ENCODE measurements at regions not wholly inside any gene's neighbourhood (a gene's known extent, or its start where the extent isn't known, plus 50 kb on each side); places are given as distances from the start of the nearest gene placed in this dataset.

GRCh38 chr6:132231121-132231884 is 170.0 kb downstream of the MOXD1 start:
- Histone ChIP-seq H3K27ac (no peak overlapping the region), H3K9me3 (no peaks in the 10 kb centered on the region), H3K4me3 (no peak overlapping the region), H3K36me3 (no peaks in the 10 kb centered on the region), H3K27me3 (replicated peaks; ENCODE audit: insufficient read depth) (no peaks in the 10 kb centered on the region), H3K4me1 (replicated peaks) (no peaks in the 10 kb centered on the region)
- 26% methylated on average over 4 of the region's 4 CpGs for WGBS
- TF ChIP-seq POLR2AphosphoS5 (IDR thresholded peaks at IDR 0.05) (no peak), CTCF (IDR thresholded peaks at IDR 0.05) (no peak), POLR2A (IDR thresholded peaks at IDR 0.05) (no peak)
- DNase-seq (ENCODE audit: low spot score), result no peak
- intact Hi-C loops (cut with DNase I), result no loop called here

- no peak for DNase-seq (ENCODE audit: low spot score)
- Histone ChIP-seq H3K4me1 (replicated peaks) (no peaks in the 10 kb centered on the region), H3K27me3 (replicated peaks; ENCODE audit: insufficient read depth) (no peaks in the 10 kb centered on the region), H3K4me3 (no peak overlapping the region), H3K36me3 (no peaks in the 10 kb centered on the region), H3K9me3 (no peaks in the 10 kb centered on the region), H3K27ac (no peak overlapping the region)
- 38% methylated on average over 1 of the region's 1 CpG for WGBS
- no peak for TF ChIP-seq POLR2AphosphoS5 (IDR thresholded peaks at IDR 0.05)
- TF ChIP-seq POLR2A (IDR thresholded peaks at IDR 0.05), result no peak
- no peak for TF ChIP-seq CTCF (IDR thresholded peaks at IDR 0.05)
- intact Hi-C loops (cut with DNase I), result no loop called here
Measured at GRCh38 chr6:132228894-132229293, 172.4 kb downstream of the MOXD1 start.

GRCh38 chr6:132227904-132228303 is 173.4 kb downstream of the MOXD1 start:
- no peaks in the 10 kb centered on the region for H3K36me3 ChIP-seq
- H3K4me3 ChIP-seq, result no peak overlapping the region
- H3K4me1 ChIP-seq (replicated peaks), result no peaks in the 10 kb centered on the region
- H3K27ac ChIP-seq, result no peak overlapping the region
- no peak for DNase-seq (ENCODE audit: low spot score)
- TF ChIP-seq CTCF (IDR thresholded peaks at IDR 0.05) (no peak), POLR2A (IDR thresholded peaks at IDR 0.05) (no peak), POLR2AphosphoS5 (IDR thresholded peaks at IDR 0.05) (no peak)
- intact Hi-C loops (cut with DNase I), result no loop called here
- H3K27me3 ChIP-seq (replicated peaks; ENCODE audit: insufficient read depth), result no peaks in the 10 kb centered on the region
- H3K9me3 ChIP-seq, result no peaks in the 10 kb centered on the region

- no peak overlapping the region for H3K4me3 ChIP-seq
- H3K9me3 ChIP-seq, result no peaks in the 10 kb centered on the region
- H3K4me1 ChIP-seq (replicated peaks), result no peaks in the 10 kb centered on the region
- intact Hi-C loops (cut with DNase I), result no loop called here
- H3K27me3 ChIP-seq (replicated peaks; ENCODE audit: insufficient read depth), result no peaks in the 10 kb centered on the region
- WGBS, result 32% methylated on average over 3 of the region's 3 CpGs
- no peaks in the 10 kb centered on the region for H3K36me3 ChIP-seq
- no peak for DNase-seq (ENCODE audit: low spot score)
- TF ChIP-seq POLR2A (IDR thresholded peaks at IDR 0.05), result no peak
- no peak for TF ChIP-seq POLR2AphosphoS5 (IDR thresholded peaks at IDR 0.05)
- no peak for TF ChIP-seq CTCF (IDR thresholded peaks at IDR 0.05)
- no peak overlapping the region for H3K27ac ChIP-seq
Measured at GRCh38 chr6:132224943-132225342, 176.3 kb downstream of the MOXD1 start.

GRCh38 chr6:132220800-132221199 is 180.5 kb downstream of the MOXD1 start:
- TF ChIP-seq POLR2A (IDR thresholded peaks at IDR 0.05) (no peak), CTCF (IDR thresholded peaks at IDR 0.05) (no peak), POLR2AphosphoS5 (IDR thresholded peaks at IDR 0.05) (no peak)
- peak overlapping the region in 1 of 2 donors; percentile 12 for H3K27ac ChIP-seq
- DNase-seq (ENCODE audit: low spot score), result no peak
- H3K27me3 ChIP-seq (replicated peaks; ENCODE audit: insufficient read depth), result no peaks in the 10 kb centered on the region
- intact Hi-C loops (cut with DNase I), result no loop called here
- no peak overlapping the region for H3K4me3 ChIP-seq
- no peaks in the 10 kb centered on the region for H3K4me1 ChIP-seq (replicated peaks)
- H3K9me3 ChIP-seq, result no peaks in the 10 kb centered on the region
- 16% methylated on average over 1 of the region's 1 CpG for WGBS
- H3K36me3 ChIP-seq, result no peaks in the 10 kb centered on the region

Measured in prostate gland (tissue), 2 donors.